HFFc6 (cell line): ENCODE measurements at regions not wholly inside any gene's neighbourhood (a gene's known extent, or its start where the extent isn't known, plus 50 kb on each side); places are given as distances from the start of the nearest gene placed in this dataset.

Source experiments
- DNase-seq: peaks from one replicate; pipeline ENCODE4 v3.0.0-alpha.2; 2018
- H3K27ac Mint-ChIP-seq: 2 replicates; pipeline ENCODE4 v1.8.0; 2020; ENCODE audit warnings: mild to moderate bottlenecking, mixed read lengths
- H3K27me3 Mint-ChIP-seq: 2 replicates; pipeline ENCODE4 v1.8.0; 2021; ENCODE audit warnings: mild to moderate bottlenecking, moderate library complexity, mixed read lengths; ENCODE audit not compliant: insufficient read depth
- H3K36me3 Mint-ChIP-seq: 2 replicates; pipeline ENCODE4 v1.8.0; 2021; ENCODE audit warnings: low read depth, mixed read lengths
- H3K4me1 Mint-ChIP-seq: 2 replicates; pipeline ENCODE4 v1.8.0; 2020; ENCODE audit warnings: low read depth, mixed read lengths
- H3K4me3 Mint-ChIP-seq: 2 replicates; pipeline ENCODE4 v1.8.0; 2020; ENCODE audit warnings: mild to moderate bottlenecking, moderate library complexity, mixed read lengths
- H3K9me3 Mint-ChIP-seq: 2 replicates; pipeline ENCODE4 v1.8.0; 2020; ENCODE audit warnings: mild to moderate bottlenecking, mixed read lengths
- TF ChIP-seq, protein P1 (sequence below): fragments of 200-600 bp; sonication (generic); IDR thresholded peaks from 2 replicates; pipeline ENCODE4 v1.5.0; 2021; ENCODE audit warnings: antibody characterized with exemption, mild to moderate bottlenecking

DNA sequence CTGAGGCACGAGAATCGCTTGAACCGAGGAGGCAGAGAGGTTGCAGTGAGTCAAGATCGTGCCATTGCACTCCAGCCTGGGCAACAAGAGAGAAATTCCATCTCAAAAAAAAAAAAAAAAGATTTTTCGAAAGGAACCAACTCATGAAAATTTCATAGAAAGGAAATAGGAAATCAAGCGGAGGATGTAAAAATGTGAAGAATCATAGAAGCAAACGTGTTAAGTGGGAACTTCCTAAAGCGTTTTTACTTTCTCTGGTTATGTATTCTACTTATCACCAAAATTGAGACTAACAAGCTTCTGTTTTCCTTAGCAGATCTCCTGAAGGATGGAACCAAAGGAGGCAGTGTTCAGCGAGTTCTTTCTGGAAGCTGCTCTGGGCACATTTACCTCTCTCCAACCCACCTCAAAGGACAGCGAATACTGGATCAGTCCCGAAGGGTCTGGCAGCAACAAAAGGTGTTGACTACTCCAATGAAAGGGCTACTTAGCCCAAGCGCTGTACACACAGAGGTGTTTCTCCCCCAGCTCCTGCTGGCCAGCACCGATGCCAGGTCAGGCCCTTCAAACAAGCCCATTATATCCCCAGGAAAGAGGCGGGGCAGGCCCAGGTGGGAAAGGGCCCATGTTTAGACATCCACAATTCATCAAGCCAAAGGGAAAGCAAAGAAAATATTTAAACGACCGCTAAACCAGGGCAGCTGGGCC lies 327.5 kb upstream of the JARID2 start:
- H3K4me1 Mint-ChIP-seq, result peaks cover 22% of the 10 kb centered on the region
- H3K9me3 Mint-ChIP-seq, result no peaks in the 10 kb centered on the region
- H3K27me3 Mint-ChIP-seq, result peaks cover 2% of the 10 kb centered on the region

DNA sequence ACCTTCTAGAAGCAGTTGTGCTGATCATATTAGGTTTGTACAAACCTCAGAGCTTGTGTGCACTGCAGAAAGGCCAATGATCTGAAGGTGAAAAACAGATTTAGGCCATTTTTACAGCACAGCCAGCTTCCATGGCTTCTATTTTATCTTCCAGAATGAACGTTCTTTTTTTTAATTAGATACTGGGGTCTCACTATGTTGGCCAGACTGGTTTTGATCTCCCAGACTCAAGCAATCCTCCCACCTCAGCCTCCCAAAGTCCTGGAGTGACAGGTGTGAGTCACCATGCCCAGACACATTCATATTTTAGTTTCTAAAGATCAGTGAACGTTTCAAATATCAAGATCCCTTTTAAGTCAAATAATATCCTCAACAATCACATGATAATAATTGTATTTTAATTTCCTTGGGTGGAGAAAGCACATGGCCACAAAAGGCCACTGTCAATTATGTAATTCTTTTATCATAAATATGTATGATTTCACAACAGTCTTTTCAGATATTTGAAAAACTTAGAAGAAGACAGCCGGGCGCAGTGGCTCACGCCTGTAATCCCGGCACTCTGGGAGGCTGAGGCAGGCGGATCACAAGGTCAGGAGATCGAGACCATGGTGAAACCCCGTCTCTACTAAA lies 326.7 kb upstream of the JARID2 start:
- no peak overlapping the region for H3K4me3 Mint-ChIP-seq
- peaks cover 4% of the 10 kb centered on the region for H3K27me3 Mint-ChIP-seq
- peaks cover 22% of the 10 kb centered on the region for H3K4me1 Mint-ChIP-seq
- no peak overlapping the region for H3K27ac Mint-ChIP-seq
- no peak for DNase-seq
- H3K36me3 Mint-ChIP-seq, result no peaks in the 10 kb centered on the region
- TF ChIP-seq, protein P1, sequence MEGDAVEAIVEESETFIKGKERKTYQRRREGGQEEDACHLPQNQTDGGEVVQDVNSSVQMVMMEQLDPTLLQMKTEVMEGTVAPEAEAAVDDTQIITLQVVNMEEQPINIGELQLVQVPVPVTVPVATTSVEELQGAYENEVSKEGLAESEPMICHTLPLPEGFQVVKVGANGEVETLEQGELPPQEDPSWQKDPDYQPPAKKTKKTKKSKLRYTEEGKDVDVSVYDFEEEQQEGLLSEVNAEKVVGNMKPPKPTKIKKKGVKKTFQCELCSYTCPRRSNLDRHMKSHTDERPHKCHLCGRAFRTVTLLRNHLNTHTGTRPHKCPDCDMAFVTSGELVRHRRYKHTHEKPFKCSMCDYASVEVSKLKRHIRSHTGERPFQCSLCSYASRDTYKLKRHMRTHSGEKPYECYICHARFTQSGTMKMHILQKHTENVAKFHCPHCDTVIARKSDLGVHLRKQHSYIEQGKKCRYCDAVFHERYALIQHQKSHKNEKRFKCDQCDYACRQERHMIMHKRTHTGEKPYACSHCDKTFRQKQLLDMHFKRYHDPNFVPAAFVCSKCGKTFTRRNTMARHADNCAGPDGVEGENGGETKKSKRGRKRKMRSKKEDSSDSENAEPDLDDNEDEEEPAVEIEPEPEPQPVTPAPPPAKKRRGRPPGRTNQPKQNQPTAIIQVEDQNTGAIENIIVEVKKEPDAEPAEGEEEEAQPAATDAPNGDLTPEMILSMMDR, result no peak
- no peaks in the 10 kb centered on the region for H3K9me3 Mint-ChIP-seq

More for the DNA sequence above, 327.5 kb upstream of the JARID2 start:
- TF ChIP-seq, protein P1, result no peak
- no peak for DNase-seq
- no peak overlapping the region for H3K4me3 Mint-ChIP-seq
- H3K36me3 Mint-ChIP-seq, result no peaks in the 10 kb centered on the region
- no peak overlapping the region for H3K27ac Mint-ChIP-seq

DNA sequence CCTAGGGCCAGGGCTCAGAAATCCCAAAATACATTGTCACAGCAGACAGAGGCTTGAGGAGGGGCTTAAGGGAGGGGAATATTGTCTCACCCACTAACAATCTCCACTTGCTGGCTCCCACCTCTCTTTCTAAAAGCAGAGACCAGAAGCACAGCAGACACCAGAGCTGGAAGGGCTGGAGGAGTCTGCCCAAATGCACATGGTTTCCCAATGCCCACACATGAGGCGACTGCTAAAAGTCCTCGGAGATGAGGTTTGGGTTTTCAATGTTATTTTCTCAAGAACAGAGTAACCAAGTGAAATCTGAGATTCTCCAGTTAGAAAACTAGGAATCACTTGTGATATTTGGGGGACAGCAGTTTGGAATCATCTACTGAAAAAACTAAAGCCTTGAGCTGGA lies 325.6 kb upstream of the JARID2 start:
- TF ChIP-seq, protein P1, result no peak
- Mint-ChIP-seq H3K9me3 (no peaks in the 10 kb centered on the region), H3K4me3 (no peak overlapping the region), H3K27ac (no peak overlapping the region), H3K36me3 (no peaks in the 10 kb centered on the region), H3K27me3 (peaks cover 11% of the 10 kb centered on the region), H3K4me1 (peaks cover 29% of the 10 kb centered on the region)
- DNase-seq, result no peak

DNA sequence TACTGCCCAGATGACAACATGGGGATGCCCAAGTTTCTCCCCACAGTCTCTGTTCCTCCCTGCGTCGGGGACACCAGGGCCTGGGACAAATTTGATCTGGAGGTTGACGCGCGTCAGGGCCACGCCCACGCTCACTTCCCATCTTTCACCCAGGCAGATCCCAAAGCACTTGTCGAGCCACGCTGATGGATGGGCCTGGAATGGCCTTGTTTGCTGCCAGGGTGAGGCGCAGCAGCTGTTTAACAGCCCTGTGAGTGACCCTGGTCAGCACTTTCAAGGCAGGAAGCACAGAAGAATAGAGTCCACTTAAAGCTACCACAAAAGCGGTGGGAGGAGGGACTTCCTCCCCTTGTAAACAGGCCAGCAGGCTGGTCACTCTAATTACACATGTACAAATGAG lies 324.7 kb upstream of the JARID2 start:
- no peak for DNase-seq
- H3K9me3 Mint-ChIP-seq, result no peaks in the 10 kb centered on the region
- H3K4me1 Mint-ChIP-seq, result peaks cover 31% of the 10 kb centered on the region
- H3K36me3 Mint-ChIP-seq, result no peaks in the 10 kb centered on the region
- TF ChIP-seq, protein P1, result no peak
- peaks cover 12% of the 10 kb centered on the region for H3K27me3 Mint-ChIP-seq
- no peak overlapping the region for H3K4me3 Mint-ChIP-seq
- no peak overlapping the region for H3K27ac Mint-ChIP-seq

DNA sequence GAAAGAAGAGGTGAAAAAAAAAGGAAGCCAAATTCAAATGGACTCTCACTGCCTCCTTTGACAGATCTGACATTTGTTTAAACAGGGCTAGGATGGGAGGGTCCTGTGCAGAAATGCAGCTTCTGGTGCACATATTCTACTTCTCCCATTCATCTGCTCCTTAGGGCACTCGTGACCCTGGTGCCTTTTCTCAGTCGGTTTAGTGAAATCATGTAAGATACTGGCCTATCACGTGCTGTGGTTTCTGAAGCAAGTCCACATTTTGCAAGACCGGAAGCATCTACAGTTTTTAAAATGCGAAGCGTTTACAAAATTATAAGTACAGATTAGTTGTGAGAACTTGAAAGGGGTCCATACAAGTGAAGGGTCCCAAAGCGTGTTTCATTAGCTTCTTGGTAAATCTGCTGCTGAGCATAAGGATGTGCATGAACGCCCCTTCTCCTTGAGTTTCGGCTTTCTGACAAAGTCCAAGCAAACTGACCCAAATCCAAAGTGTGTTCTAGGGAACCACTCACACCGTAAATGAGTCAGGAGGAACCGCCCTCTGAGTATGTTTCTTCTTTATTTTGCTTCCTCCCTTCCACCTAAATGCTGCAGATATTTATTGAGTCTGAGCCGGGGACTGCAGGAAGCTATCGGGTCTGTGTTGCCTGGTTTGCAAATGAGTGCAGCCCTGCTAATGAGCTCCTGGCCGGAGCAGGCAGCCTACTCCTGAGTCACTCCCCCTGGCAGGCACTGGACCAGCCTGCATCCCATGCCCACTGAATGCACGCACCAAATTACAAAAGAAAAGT lies 323.8 kb upstream of the JARID2 start:
- TF ChIP-seq, protein P1, result no peak
- Mint-ChIP-seq H3K4me3 (no peak overlapping the region), H3K27me3 (peaks cover 12% of the 10 kb centered on the region), H3K4me1 (peaks cover 27% of the 10 kb centered on the region), H3K27ac (no peak overlapping the region), H3K9me3 (no peaks in the 10 kb centered on the region), H3K36me3 (no peaks in the 10 kb centered on the region)
- DNase-seq, result no peak
